Liver (tissue), 3 donors: ENCODE measurements at regions not wholly inside any gene's neighbourhood (a gene's known extent, or its start where the extent isn't known, plus 50 kb on each side); places are given as distances from the start of the nearest gene placed in this dataset.

Source experiments
- GABPA ChIP-seq, 2 donors: IDR thresholded peaks in 1 of 2; conservative IDR thresholded peaks in 1 of 2; 2 replicates each; pipeline ENCODE4 v1.6.1; 2016; ENCODE audit warnings: antibody characterized with exemption in 2 of 2, mild to moderate bottlenecking in 1 of 2, moderate library complexity in 1 of 2
- RAD21 ChIP-seq, 2 donors: IDR thresholded peaks; 2 replicates each; pipeline ENCODE4 v1.6.1; 2016; ENCODE audit warnings: antibody characterized with exemption in 2 of 2, mild to moderate bottlenecking in 2 of 2
- REST ChIP-seq: IDR thresholded peaks from 2 replicates; pipeline ENCODE4 v1.6.1; 2016; ENCODE audit warnings: antibody characterized with exemption, mild to moderate bottlenecking
- SP1 ChIP-seq: IDR thresholded peaks from 2 replicates; pipeline ENCODE4 v1.6.1; 2018; ENCODE audit warnings: antibody characterized with exemption, mild to moderate bottlenecking
- TF ChIP-seq, protein P1 (sequence below): fragments of 150-350 bp; IDR thresholded peaks from 2 replicates; pipeline ENCODE4 v1.5.1; 2017; ENCODE audit warnings: improper control_type of control experiment, low read depth, low read length; ENCODE audit not compliant: missing input control
- TF ChIP-seq, protein P2 (sequence below): IDR thresholded peaks from 2 replicates; pipeline ENCODE4 v1.6.1; 2016; ENCODE audit warnings: antibody characterized with exemption
- TF ChIP-seq, protein P3 (sequence below): IDR thresholded peaks from 2 replicates; pipeline ENCODE4 v1.6.1; 2016; ENCODE audit warnings: antibody characterized with exemption
- donor health status: healthy.
- donor health status: healthy.

DNA sequence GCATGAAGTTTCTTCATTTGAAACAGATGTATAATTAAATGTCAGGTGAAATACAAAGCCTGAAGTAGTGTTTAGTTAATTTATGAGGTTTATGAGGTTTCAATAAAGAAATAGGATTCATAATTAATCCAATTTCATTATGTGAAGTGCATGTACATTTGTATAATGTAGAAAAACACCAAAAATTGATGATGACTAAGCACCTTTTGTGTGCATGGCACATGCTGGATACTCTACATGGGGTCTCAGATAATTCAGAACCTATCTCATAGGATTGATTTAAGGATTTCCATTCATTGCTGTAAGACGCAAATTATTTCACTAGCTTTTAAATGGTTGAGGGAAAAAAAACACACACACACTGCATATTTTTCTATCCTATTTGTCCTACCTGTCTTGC, 143.9 kb downstream of the ESM1 start:
- TF ChIP-seq, protein P1, sequence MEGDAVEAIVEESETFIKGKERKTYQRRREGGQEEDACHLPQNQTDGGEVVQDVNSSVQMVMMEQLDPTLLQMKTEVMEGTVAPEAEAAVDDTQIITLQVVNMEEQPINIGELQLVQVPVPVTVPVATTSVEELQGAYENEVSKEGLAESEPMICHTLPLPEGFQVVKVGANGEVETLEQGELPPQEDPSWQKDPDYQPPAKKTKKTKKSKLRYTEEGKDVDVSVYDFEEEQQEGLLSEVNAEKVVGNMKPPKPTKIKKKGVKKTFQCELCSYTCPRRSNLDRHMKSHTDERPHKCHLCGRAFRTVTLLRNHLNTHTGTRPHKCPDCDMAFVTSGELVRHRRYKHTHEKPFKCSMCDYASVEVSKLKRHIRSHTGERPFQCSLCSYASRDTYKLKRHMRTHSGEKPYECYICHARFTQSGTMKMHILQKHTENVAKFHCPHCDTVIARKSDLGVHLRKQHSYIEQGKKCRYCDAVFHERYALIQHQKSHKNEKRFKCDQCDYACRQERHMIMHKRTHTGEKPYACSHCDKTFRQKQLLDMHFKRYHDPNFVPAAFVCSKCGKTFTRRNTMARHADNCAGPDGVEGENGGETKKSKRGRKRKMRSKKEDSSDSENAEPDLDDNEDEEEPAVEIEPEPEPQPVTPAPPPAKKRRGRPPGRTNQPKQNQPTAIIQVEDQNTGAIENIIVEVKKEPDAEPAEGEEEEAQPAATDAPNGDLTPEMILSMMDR = no peak
- no peak for TF ChIP-seq RAD21 (IDR thresholded peaks at IDR 0.05)
- TF ChIP-seq SP1 = no peak
- no peak for TF ChIP-seq REST
- no peak for TF ChIP-seq GABPA (IDR thresholded peaks at IDR 0.05 in 1 of 2, conservative IDR thresholded peaks at IDR 0.05 in 1 of 2)
- TF ChIP-seq, protein P2, sequence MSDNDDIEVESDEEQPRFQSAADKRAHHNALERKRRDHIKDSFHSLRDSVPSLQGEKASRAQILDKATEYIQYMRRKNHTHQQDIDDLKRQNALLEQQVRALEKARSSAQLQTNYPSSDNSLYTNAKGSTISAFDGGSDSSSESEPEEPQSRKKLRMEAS = no peak
- TF ChIP-seq, protein P3, sequence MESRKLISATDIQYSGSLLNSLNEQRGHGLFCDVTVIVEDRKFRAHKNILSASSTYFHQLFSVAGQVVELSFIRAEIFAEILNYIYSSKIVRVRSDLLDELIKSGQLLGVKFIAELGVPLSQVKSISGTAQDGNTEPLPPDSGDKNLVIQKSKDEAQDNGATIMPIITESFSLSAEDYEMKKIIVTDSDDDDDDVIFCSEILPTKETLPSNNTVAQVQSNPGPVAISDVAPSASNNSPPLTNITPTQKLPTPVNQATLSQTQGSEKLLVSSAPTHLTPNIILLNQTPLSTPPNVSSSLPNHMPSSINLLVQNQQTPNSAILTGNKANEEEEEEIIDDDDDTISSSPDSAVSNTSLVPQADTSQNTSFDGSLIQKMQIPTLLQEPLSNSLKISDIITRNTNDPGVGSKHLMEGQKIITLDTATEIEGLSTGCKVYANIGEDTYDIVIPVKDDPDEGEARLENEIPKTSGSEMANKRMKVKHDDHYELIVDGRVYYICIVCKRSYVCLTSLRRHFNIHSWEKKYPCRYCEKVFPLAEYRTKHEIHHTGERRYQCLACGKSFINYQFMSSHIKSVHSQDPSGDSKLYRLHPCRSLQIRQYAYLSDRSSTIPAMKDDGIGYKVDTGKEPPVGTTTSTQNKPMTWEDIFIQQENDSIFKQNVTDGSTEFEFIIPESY = no peak
